ENCODE measurements at regions not wholly inside any gene's neighbourhood (a gene's known extent, or its start where the extent isn't known, plus 50 kb on each side); places are given as distances from the start of the nearest gene placed in this dataset.

DNA sequence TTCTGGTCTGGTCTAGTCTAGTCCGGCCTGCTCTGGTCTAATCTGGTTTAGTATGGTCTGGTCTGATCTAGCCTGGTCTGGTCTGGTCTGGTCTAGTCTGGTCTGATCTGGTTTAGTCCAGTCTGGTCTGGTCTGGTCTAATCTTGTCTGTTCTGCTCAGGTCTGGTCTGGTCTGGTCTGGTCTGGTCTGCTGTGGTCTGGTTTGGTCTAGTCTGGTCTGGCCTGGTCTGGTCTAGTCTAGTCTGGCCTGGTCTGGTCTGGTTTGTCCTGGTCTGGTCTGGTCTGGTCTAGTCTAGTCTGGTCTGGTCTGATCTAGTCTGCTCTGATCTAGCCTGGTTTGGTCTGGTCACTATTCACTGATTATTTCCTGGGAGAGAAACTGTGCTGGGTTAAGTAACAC is 84.1 kb upstream of the PRR23E start:
- Histone ChIP-seq H3K4me1 (ENCODE audit: insufficient read depth, low read length) (no peaks in the 10 kb centered on the region), H3K4me3 (ENCODE audit: insufficient read depth, low read depth, low read length) (no peak overlapping the region), H3K9me3 (ENCODE audit: insufficient read depth, low read depth, low read length) (peaks cover 10% of the 10 kb centered on the region), H3K79me2 (ENCODE audit: insufficient read depth, low read length) (no peaks in the 10 kb centered on the region), H3K36me3 (ENCODE audit: insufficient read depth, low read length) (no peaks in the 10 kb centered on the region), H4K20me1 (ENCODE audit: insufficient read depth, low read length) (no peaks in the 10 kb centered on the region), H3K27me3 (ENCODE audit: insufficient read depth, low read length) (no peaks in the 10 kb centered on the region), H3K9ac (ENCODE audit: low read length) (no peak overlapping the region), H3K27ac (ENCODE audit: low read depth, low read length) (no peak overlapping the region), H3K4me2 (ENCODE audit: low read length) (no peak overlapping the region), H2AFZ (ENCODE audit: low read depth, low read length) (no peak overlapping the region)
- H3K4me3 Mint-ChIP-seq (ENCODE audit: unreplicated experiment) = no peak overlapping the region
- H3K9me3 Mint-ChIP-seq (ENCODE audit: unreplicated experiment) = peaks cover 32% of the 10 kb centered on the region
- no peaks in the 10 kb centered on the region for H3K36me3 Mint-ChIP-seq (ENCODE audit: low read depth, unreplicated experiment)
- TF ChIP-seq CTCF (IDR thresholded peaks at IDR 0.05; ENCODE audit: insufficient read depth, low read depth, low read length) (no peak), EZH2 (IDR thresholded peaks at IDR 0.05; ENCODE audit: insufficient read depth, low read length) (no peak)
- no peaks in the 10 kb centered on the region for H3K4me1 Mint-ChIP-seq (ENCODE audit: low read depth, unreplicated experiment)
- H3K27me3 Mint-ChIP-seq (ENCODE audit: low read depth, unreplicated experiment) = peaks cover 22% of the 10 kb centered on the region
- no peak for FAIRE-seq
- DNase-seq (ENCODE audit: low read depth) = no peak
- H3K27ac Mint-ChIP-seq (ENCODE audit: unreplicated experiment) = no peak overlapping the region

DNA sequence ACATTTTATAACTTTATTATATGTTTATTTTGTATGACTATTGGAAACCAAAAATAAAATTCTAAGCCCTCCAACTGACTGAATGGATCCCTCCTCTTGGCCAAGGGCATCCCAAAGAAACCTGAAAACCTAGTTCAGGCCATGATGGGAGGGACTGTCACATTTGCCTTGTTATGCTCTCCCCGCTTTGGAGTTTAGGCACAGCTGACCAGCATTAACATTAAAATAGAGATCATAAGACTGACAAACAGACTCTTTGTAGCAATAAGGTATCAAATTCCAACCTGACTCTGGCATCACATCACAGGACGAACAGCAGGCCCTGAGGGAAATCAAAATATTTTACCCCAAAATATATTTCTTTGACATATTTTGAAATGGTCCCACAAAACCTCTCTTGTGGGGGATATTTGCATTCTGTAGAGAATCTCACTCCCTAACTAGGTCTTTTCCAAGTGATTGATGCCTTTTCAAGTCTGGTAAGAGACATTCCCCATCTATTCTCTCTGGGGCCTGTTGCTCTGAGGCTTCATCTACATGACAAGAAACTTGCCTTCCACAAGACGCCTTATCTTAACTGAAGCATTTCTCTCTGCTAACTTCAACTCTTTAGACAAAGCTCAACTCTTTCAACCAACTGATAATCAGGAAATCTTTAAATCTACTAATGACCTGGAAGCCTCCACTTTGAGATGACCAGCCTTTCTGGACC is 81.8 kb upstream of the PRR23E start:
- Histone ChIP-seq H3K36me3 (ENCODE audit: insufficient read depth, low read length) (no peaks in the 10 kb centered on the region), H3K79me2 (ENCODE audit: insufficient read depth, low read length) (no peaks in the 10 kb centered on the region), H3K27me3 (ENCODE audit: insufficient read depth, low read length) (no peaks in the 10 kb centered on the region), H3K9ac (ENCODE audit: low read length) (no peak overlapping the region), H3K4me2 (ENCODE audit: low read length) (no peak overlapping the region), H4K20me1 (ENCODE audit: insufficient read depth, low read length) (no peaks in the 10 kb centered on the region), H2AFZ (ENCODE audit: low read depth, low read length) (no peak overlapping the region), H3K27ac (ENCODE audit: low read depth, low read length) (no peak overlapping the region), H3K9me3 (ENCODE audit: insufficient read depth, low read depth, low read length) (peaks cover 10% of the 10 kb centered on the region), H3K4me3 (ENCODE audit: insufficient read depth, low read depth, low read length) (no peak overlapping the region), H3K4me1 (ENCODE audit: insufficient read depth, low read length) (no peaks in the 10 kb centered on the region)
- H3K9me3 Mint-ChIP-seq (ENCODE audit: unreplicated experiment) = peaks cover 41% of the 10 kb centered on the region
- H3K27me3 Mint-ChIP-seq (ENCODE audit: low read depth, unreplicated experiment) = peaks cover 18% of the 10 kb centered on the region
- H3K4me1 Mint-ChIP-seq (ENCODE audit: low read depth, unreplicated experiment) = no peaks in the 10 kb centered on the region
- no peak overlapping the region for H3K27ac Mint-ChIP-seq (ENCODE audit: unreplicated experiment)
- H3K4me3 Mint-ChIP-seq (ENCODE audit: unreplicated experiment) = no peak overlapping the region
- no peaks in the 10 kb centered on the region for H3K36me3 Mint-ChIP-seq (ENCODE audit: low read depth, unreplicated experiment)
- TF ChIP-seq CTCF (IDR thresholded peaks at IDR 0.05; ENCODE audit: insufficient read depth, low read depth, low read length) = no peak
- TF ChIP-seq EZH2 (IDR thresholded peaks at IDR 0.05; ENCODE audit: insufficient read depth, low read length) = no peak
- FAIRE-seq (no peak), DNase-seq (ENCODE audit: low read depth) (no peak)

DNA sequence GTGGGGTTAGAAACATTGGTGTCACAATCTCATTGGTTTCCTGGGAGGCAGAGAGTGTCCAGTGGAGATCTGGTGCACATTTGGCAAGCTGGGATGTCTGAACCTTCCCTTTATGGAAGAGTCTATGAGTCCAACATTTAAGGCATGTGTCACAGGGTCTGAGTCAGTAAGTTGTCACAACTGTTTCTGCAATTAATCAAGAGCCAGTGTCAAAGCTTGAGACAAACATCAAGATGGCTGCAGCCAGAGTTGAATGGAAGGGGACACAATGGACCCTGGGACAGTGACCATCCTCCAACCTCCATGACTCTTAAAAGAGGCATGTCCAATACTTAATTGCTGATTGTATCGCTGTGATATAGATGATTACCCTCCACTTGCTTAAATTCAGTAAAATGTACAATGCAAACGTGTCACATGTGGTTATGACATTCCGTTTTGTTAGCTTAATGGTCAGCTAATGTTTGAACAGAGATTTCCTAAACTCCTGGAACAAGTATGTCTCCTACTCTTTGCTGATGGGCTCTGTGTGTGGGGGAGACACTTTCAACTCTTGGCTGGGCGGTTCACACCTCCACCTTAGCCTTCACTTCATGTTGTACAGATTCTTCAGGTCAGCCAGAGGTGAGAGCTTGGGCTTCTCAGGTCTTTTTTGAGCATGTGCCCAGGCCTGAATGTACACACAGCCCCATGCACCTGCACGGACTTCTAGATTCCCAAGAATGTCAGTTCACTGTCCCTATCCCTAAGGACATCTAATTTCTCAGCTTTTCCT is 79.9 kb upstream of the PRR23E start:
- peaks cover 10% of the 10 kb centered on the region for H3K9me3 ChIP-seq (ENCODE audit: insufficient read depth, low read depth, low read length)
- H3K36me3 Mint-ChIP-seq (ENCODE audit: low read depth, unreplicated experiment) = no peaks in the 10 kb centered on the region
- no peak for FAIRE-seq
- no peak overlapping the region for H2AFZ ChIP-seq (ENCODE audit: low read depth, low read length)
- H4K20me1 ChIP-seq (ENCODE audit: insufficient read depth, low read length) = no peaks in the 10 kb centered on the region
- H3K4me1 Mint-ChIP-seq (ENCODE audit: low read depth, unreplicated experiment) = no peaks in the 10 kb centered on the region
- no peaks in the 10 kb centered on the region for H3K27me3 ChIP-seq (ENCODE audit: insufficient read depth, low read length)
- no peaks in the 10 kb centered on the region for H3K36me3 ChIP-seq (ENCODE audit: insufficient read depth, low read length)
- TF ChIP-seq CTCF (IDR thresholded peaks at IDR 0.05; ENCODE audit: insufficient read depth, low read depth, low read length) = no peak
- H3K4me3 Mint-ChIP-seq (ENCODE audit: unreplicated experiment) = no peak overlapping the region
- no peak overlapping the region for H3K9ac ChIP-seq (ENCODE audit: low read length)
- no peaks in the 10 kb centered on the region for H3K79me2 ChIP-seq (ENCODE audit: insufficient read depth, low read length)
- H3K27me3 Mint-ChIP-seq (ENCODE audit: low read depth, unreplicated experiment) = peaks cover 16% of the 10 kb centered on the region
- H3K9me3 Mint-ChIP-seq (ENCODE audit: unreplicated experiment) = peaks cover 41% of the 10 kb centered on the region
- H3K27ac ChIP-seq (ENCODE audit: low read depth, low read length) = no peak overlapping the region
- no peak for DNase-seq (ENCODE audit: low read depth)
- H3K4me1 ChIP-seq (ENCODE audit: insufficient read depth, low read length) = no peaks in the 10 kb centered on the region
- no peak overlapping the region for H3K4me2 ChIP-seq (ENCODE audit: low read length)
- no peak overlapping the region for H3K27ac Mint-ChIP-seq (ENCODE audit: unreplicated experiment)
- no peak overlapping the region for H3K4me3 ChIP-seq (ENCODE audit: insufficient read depth, low read depth, low read length)

All from astrocyte (in vitro differentiated cells and primary cell).